GM18498 (cell line): ENCODE measurements at regions not wholly inside any gene's neighbourhood (a gene's known extent, or its start where the extent isn't known, plus 50 kb on each side); places are given as distances from the start of the nearest gene placed in this dataset.
"Not testable (repeated sequence)": the region's sequence is repeated elsewhere in the genome, so short reads cannot be mapped to it uniquely, and the experiment has no call there.

Source experiments
- ATAC-seq: cut with Tn5 transposase; IDR thresholded peaks from one replicate; pipeline ENCODE4 v1.9.1; 2021; ENCODE audit warnings: mild to moderate bottlenecking, moderate library complexity; ENCODE audit not compliant: unreplicated experiment

DNA sequence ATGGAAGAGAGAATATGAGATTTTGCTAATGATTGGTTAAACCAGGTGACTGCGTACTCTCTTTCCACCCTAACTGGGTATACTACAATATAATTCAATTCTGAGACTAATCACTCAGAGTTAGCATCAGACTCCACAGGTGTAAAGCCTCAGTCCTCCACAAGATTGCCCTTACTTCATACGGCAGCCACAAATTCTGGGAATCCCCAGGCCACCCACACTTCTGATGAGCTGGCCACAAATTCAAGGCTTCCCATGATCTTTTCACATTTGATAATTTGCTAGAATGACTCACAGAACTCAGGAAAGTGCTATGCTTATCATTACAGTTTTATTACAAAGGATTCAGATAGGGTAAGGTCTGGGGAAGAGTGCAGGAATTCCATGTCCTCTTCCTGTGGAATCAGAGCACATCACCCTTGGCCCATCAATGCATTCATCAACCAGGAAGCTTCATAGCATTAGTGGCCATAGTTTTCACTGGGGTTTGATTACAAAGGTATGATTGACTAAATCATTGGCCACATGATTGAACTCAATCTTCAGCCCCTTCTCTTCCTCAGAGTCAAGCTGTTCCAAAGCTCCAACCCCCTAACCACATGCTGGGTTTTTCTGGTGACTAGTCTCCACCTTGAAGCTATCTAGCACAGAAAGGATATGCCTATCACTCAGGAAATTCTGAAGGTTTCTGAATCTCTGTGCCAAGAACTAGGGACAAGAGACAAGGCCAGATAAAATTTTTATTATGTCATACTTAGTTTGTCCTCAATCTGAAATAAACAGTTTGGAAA, 131.7 kb downstream of the HHIPL2 start:
- ATAC-seq: no peak

GRCh38 chr1:222415441-222415840, 132.5 kb downstream of the HHIPL2 start:
- ATAC-seq: no peak

GRCh38 chr1:222413991-222414549, 133.8 kb downstream of the HHIPL2 start:
- ATAC-seq: no peak

DNA sequence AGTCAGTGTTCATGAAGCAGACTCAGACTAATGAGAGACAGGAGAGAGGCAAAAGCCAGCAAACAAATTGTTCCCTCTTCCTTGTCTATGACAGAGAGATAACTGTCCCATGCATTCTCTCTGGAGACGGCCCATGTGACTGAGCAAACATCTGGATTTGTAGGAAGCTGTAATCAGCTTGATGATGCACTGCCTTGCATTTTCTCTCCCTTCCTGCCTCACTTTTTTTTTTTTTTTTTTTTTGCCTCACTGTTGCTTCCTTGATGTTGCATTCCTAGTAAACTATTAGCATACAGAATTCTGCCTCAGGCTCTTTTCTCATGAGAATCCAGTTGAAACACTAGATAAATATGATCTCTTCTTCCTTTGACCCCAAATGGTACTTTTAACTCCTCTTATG, 134.5 kb downstream of the HHIPL2 start:
- ATAC-seq: no peak

DNA sequence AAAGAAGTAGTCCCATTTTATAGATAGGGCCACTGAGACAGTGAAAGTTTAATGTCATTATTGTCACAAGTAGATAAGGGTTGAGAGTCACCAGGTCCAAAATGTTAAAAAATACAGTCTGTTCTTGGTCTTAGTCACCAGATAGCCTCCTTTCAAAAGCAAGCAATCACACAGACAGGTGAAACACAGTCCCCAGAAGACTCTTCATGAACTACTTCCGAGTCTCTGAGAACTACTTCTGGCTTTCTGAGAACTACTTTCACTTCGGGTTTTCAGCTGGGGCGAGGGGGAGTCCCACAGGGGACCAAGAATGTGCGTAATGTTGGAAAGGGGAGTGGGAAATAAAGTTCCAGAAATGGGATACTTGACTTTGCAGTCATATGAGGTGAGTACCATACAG, 143.2 kb downstream of the HHIPL2 start:
- peak; percentile 70 for ATAC-seq

GRCh38 chr1:222399197-222399596, 148.7 kb downstream of the HHIPL2 start:
- no peak for ATAC-seq

- ATAC-seq: no peak
Observed at GRCh38 chr1:222394224-222394623, 153.7 kb downstream of the HHIPL2 start.

- ATAC-seq: no peak
Observed at GRCh38 chr1:222392556-222392955, 155.3 kb downstream of the HHIPL2 start.

DNA sequence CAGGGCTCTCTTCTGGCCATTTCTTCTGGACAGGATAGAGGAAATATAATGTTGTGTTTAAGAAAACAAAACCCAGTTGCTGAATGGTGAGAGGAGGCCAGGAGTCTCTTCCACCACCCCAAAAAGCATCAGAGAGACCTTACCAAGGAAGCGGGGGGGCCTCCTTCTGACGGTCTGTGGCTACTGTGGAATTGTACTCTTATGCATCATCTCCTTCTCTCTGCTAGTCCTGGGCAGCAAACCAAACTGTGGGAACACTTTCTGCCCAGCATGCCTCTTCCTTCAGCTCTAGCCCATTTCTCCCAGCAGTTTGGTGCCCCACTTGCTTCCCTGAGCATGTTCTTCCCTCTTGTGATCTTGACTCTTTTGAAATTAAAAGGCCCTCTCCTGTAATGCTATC, 157.7 kb downstream of the HHIPL2 start:
- no peak for ATAC-seq

GRCh38 chr1:222387007-222387814, 160.7 kb downstream of the HHIPL2 start:
- ATAC-seq: no peak

GRCh38 chr1:222385955-222386354, 161.9 kb downstream of the HHIPL2 start:
- no peak for ATAC-seq

DNA sequence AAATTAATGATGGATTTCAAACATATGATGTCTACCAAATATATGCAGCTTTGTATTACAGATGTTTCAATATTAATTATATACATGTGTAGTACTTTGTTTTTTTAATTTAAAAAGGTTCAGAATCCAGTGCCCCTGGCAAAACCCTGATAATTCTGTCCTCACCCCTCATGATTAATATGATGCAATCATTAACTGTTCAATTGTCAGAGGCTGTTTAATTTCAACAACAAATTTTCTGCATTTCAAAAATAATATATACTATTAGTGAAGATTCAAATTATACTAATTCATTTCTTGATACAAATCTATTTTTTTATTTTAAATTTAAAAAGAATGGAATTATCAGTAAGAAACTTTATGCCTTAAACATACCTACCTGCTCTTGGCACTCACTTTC, 162.6 kb downstream of the HHIPL2 start:
- ATAC-seq: no peak

GRCh38 chr1:222384531-222384930, 163.4 kb downstream of the HHIPL2 start:
- ATAC-seq: no peak

GRCh38 chr1:222382171-222382570, 165.7 kb downstream of the HHIPL2 start:
- ATAC-seq: no peak

DNA sequence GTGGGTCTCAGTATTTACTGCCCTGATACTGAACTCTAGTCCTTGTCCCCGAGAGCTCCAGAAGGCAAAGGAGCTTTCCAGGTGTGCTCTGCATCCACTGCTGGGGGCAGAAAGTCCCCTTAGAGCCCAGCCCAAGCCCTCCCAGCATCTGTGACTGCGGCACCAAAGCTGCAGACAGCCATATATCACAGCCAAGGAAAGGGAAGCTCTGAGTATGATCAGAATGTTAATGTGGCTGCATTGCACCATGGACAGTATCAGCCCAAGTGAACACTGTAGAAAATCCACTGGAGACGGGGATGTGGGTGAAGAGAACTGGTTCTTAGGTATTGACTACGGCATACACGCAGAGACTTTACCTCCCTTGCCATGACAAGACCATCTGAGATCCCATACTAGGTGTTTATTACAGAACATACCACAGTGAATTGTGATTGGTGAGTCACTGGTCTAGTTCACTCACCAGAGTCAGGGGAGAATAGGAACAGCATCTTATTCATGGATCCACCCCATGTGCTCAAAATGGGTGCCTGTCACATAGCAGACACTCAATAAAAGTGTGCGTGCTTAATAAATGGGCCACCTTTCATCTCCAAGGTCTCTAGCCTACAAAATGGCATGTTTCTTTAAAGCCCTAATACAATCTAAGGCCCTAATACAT, 170.3 kb downstream of the HHIPL2 start:
- ATAC-seq: no peak

DNA sequence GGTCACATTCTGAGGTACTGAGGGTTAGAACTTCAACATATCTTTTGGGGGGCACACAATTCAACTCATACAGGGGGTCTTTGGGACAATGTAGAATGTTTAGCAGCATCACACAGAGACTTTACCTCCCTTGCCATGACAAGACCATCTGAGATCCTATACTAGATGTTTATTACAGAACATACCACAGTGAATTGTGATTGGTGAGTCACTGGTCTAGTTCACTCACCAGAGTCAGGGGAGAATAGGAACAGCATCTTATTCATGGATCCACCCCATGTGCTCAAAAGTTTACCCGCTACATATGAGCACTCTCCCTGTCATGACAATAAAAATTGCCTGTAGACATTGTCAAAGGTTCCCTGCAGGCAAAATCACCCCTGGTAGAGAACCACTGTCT, 171.1 kb downstream of the HHIPL2 start:
- not testable (repeated sequence) for ATAC-seq

- no peak for ATAC-seq
Observed at GRCh38 chr1:222375701-222376100, 172.2 kb downstream of the HHIPL2 start.

- ATAC-seq: no peak
Observed at GRCh38 chr1:222373831-222374602, 173.9 kb downstream of the HHIPL2 start.

DNA sequence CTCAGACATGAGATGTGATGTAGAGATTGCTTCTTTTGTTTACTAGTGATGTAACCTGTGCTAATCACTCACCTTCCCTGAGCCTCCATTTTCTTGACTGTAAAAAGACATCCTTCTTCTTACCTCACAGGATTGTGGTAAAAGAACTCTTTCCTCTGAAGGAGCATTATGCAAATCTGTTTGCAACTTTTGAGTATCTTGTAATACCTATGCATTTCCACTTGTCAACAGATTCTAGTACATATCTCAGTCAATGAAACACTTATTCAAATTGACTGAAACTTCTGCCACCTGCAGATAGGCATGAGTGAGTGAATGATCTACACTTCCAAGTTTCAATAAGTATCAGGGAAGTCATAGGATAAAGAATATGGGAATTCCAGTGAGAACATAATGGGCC, 174.7 kb downstream of the HHIPL2 start:
- ATAC-seq: no peak

GRCh38 chr1:222372221-222372620, 175.7 kb downstream of the HHIPL2 start:
- ATAC-seq: no peak
